Common myeloid progenitor, CD34-positive (primary cell): ENCODE measurements at regions not wholly inside any gene's neighbourhood (a gene's known extent, or its start where the extent isn't known, plus 50 kb on each side); places are given as distances from the start of the nearest gene placed in this dataset.
A peak's percentile ranks its signal among the peaks of the same experiment; 100 is the strongest.

Source experiments
- CTCF ChIA-PET: fragments of 350-600 bp; sonication (Branson Sonifier 250); formaldehyde crosslinking; loops from one replicate; lab custom pipeline; 2021; ENCODE audit warnings: antibody characterized with exemption; lab: Charles Lee
- POLR2A ChIA-PET: fragments of 350-600 bp; sonication (Branson Sonifier 250); formaldehyde crosslinking; loops from one replicate; lab custom pipeline; 2021; ENCODE audit warnings: antibody characterized with exemption; lab: Charles Lee
- DNase-seq, 3 donors: peaks; one replicate each; pipeline versions ENCODE4 v3.0.0 to v3.0.0-alpha.2; 2013
- H3K27ac ChIP-seq, 2 experiments: 1 replicate in 1 of 2; 2 replicates in 1 of 2; pipeline ENCODE4 v1.7.0; 2013; ENCODE audit warnings: inconsistent platforms in 2 of 2, low read length in 2 of 2, mild to moderate bottlenecking in 2 of 2, low read depth in 1 of 2, moderate library complexity in 1 of 2; ENCODE audit not compliant: severe bottlenecking in 2 of 2, insufficient read depth in 1 of 2, poor library complexity in 1 of 2
- H3K27me3 ChIP-seq, 5 experiments: replicated peaks in 2 of 5; 1 replicate in 3 of 5; 2 replicates in 2 of 5; pipeline versions ENCODE4 v1.6.1 to v1.7.0; 2013; ENCODE audit warnings: low read length in 4 of 5, mild to moderate bottlenecking in 2 of 5, moderate library complexity in 2 of 5, inconsistent platforms in 1 of 5; ENCODE audit not compliant: insufficient read depth in 5 of 5, control insufficient read depth in 4 of 5
- H3K36me3 ChIP-seq, 4 experiments: 1 replicate in 2 of 4; 2 replicates in 2 of 4; pipeline versions ENCODE4 v1.6.1 to v1.7.0; 2013; ENCODE audit warnings: low read length in 3 of 4, control low read depth in 1 of 4, mild to moderate bottlenecking in 1 of 4; ENCODE audit not compliant: control insufficient read depth in 4 of 4, insufficient read depth in 4 of 4
- H3K4me1 ChIP-seq, 4 experiments: 1 replicate in 3 of 4; 2 replicates in 1 of 4; pipeline versions ENCODE4 v1.6.1 to v1.7.1; 2013; ENCODE audit warnings: low read length in 3 of 4, mild to moderate bottlenecking in 3 of 4, control low read depth in 1 of 4, inconsistent platforms in 1 of 4, moderate library complexity in 1 of 4; ENCODE audit not compliant: control insufficient read depth in 4 of 4, insufficient read depth in 4 of 4; ENCODE audit errors: control extremely low read depth in 1 of 4
- H3K4me3 ChIP-seq, 7 experiments: 1 replicate in 4 of 7; 2 replicates in 3 of 7; pipeline versions ENCODE4 v1.5.1 to v1.7.0; 2013; ENCODE audit warnings: mild to moderate bottlenecking in 7 of 7, low read length in 6 of 7, moderate library complexity in 6 of 7, inconsistent platforms in 2 of 7, low read depth in 2 of 7, control low read depth in 1 of 7; ENCODE audit not compliant: insufficient read depth in 4 of 7, control insufficient read depth in 1 of 7; ENCODE audit errors: extremely low read depth in 1 of 7
- H3K9me3 ChIP-seq, 5 experiments: 1 replicate in 4 of 5; 2 replicates in 1 of 5; pipeline versions ENCODE4 v1.6.1 to v1.7.1; 2013; ENCODE audit warnings: low read length in 4 of 5, mild to moderate bottlenecking in 2 of 5, inconsistent platforms in 1 of 5, low read depth in 1 of 5, moderate library complexity in 1 of 5; ENCODE audit not compliant: control insufficient read depth in 4 of 5, insufficient read depth in 2 of 5; ENCODE audit errors: control extremely low read depth in 1 of 5
- WGBS: methylation state at CpG from one replicate; pipeline ENCODE4 v1.1.5; 2013; ENCODE audit not compliant: insufficient coverage; 5-methylcytosine and 5-hydroxymethylcytosine counted together

GRCh38 chr22:48667289-48667688 is 1160.4 kb downstream of the BRD1 start:
- ChIA-PET CTCF (no interaction called here), POLR2A (no interaction called here)
- Histone ChIP-seq H3K27ac (no peak overlapping the region), H3K9me3 (peaks cover 1 to 20% (median 14%) of the 10 kb centered on the region in 5 experiments), H3K27me3 (no peaks in the 10 kb centered on the region), H3K36me3 (no peaks in the 10 kb centered on the region), H3K4me3 (no peak overlapping the region), H3K4me1 (no peaks in the 10 kb centered on the region)
- no peak for DNase-seq
- 90% methylated on average over 12 of the region's 14 CpGs for WGBS

GRCh38 chr22:48666620-48667019 is 1161.1 kb downstream of the BRD1 start:
- 68% methylated on average over 8 of the region's 9 CpGs for WGBS
- no peak for DNase-seq
- no peaks in the 10 kb centered on the region for H3K4me1 ChIP-seq
- no peaks in the 10 kb centered on the region for H3K36me3 ChIP-seq
- ChIA-PET POLR2A (no interaction called here), CTCF (no interaction called here)
- peaks cover 0 to 14% (median 11%) of the 10 kb centered on the region in 5 experiments for H3K9me3 ChIP-seq
- H3K27me3 ChIP-seq: no peaks in the 10 kb centered on the region
- H3K27ac ChIP-seq: no peak overlapping the region
- H3K4me3 ChIP-seq: no peak overlapping the region

DNA sequence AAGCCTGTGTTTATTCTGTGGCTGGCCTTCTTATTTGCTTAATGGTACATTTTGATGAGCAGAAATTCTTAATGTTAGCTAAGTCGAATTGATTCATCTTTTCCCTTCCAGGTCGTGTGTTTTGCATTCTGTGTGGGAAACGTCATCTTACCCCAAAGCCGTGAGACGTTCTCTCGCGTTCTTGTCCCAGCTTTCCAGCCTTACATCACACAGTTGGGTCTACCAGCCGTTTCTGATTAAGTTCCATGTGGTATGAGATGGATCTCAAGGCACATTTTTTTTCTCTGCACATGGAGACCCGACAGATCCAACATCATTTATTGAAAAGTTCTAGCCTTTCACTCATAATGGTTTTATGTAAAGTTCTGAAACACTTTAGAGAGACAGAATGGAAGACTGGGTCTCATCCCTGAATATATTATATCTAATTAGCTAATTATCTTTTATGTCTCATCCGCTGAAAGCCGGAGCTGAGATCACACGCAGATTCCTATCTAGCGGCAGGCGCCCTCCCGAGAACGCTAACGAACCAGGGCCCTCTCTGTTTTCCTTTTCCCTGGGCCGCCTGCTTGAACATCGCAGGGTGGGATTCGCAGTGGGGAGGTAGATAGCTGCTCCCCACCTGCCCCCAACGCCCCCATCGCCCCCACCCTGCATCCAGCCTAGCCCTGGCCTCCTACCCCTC is 1162.2 kb downstream of the BRD1 start:
- POLR2A ChIA-PET: no interaction called here
- Histone ChIP-seq H3K27me3 (no peaks in the 10 kb centered on the region), H3K36me3 (no peaks in the 10 kb centered on the region), H3K4me1 (no peaks in the 10 kb centered on the region), H3K27ac (no peak overlapping the region), H3K9me3 (peaks cover 0 to 11% (median 7%) of the 10 kb centered on the region in 5 experiments), H3K4me3 (no peak overlapping the region)
- DNase-seq: no peak
- WGBS: 96% methylated on average over 14 of the region's 22 CpGs
- CTCF ChIA-PET: no interaction called here

DNA sequence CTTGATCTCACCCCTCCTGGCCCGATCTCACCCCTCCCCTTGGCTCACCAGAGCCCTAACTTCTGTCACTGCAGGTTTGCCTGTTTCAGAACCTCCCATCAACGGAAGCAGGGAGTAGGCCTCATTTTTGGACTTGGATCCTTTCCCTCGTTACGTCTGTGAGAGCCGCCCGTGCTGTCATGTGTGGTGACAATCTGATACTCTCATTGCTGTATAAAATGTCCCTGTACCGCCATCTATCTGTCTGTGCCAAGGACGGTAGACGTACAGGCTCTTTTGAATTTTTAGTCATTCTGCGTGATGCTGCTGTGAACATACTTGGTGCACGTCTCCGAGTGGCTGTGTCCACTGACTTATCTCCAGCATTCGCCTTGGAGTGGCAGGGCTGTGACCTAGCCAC is 1163.1 kb downstream of the BRD1 start:
- ChIA-PET POLR2A (no interaction called here), CTCF (no interaction called here)
- no peaks in the 10 kb centered on the region for H3K36me3 ChIP-seq
- WGBS: 99% methylated on average over 13 of the region's 13 CpGs
- peaks cover 0 to 11% (median 7%) of the 10 kb centered on the region in 5 experiments for H3K9me3 ChIP-seq
- H3K27ac ChIP-seq: no peak overlapping the region
- no peak overlapping the region for H3K4me3 ChIP-seq
- DNase-seq: no peak
- H3K4me1 ChIP-seq: no peaks in the 10 kb centered on the region
- no peaks in the 10 kb centered on the region for H3K27me3 ChIP-seq

- Histone ChIP-seq H3K36me3 (no peaks in the 10 kb centered on the region), H3K27me3 (no peaks in the 10 kb centered on the region), H3K4me3 (no peak overlapping the region), H3K9me3 (peaks cover 0 to 11% (median 7%) of the 10 kb centered on the region in 5 experiments), H3K4me1 (no peaks in the 10 kb centered on the region), H3K27ac (no peak overlapping the region)
- ChIA-PET CTCF (interaction anchor here (1.2 kb wide), 1 partner anchor 19 kb away, joined by 5 read pairs; no protein-coding TSS in a partner anchor), POLR2A (no interaction called here)
- DNase-seq: peak; percentile 5 to 29 (median 9)
- WGBS: 73% methylated on average over 5 of the region's 5 CpGs
Observed at GRCh38 chr22:48663297-48663696, 1164.4 kb downstream of the BRD1 start.

DNA sequence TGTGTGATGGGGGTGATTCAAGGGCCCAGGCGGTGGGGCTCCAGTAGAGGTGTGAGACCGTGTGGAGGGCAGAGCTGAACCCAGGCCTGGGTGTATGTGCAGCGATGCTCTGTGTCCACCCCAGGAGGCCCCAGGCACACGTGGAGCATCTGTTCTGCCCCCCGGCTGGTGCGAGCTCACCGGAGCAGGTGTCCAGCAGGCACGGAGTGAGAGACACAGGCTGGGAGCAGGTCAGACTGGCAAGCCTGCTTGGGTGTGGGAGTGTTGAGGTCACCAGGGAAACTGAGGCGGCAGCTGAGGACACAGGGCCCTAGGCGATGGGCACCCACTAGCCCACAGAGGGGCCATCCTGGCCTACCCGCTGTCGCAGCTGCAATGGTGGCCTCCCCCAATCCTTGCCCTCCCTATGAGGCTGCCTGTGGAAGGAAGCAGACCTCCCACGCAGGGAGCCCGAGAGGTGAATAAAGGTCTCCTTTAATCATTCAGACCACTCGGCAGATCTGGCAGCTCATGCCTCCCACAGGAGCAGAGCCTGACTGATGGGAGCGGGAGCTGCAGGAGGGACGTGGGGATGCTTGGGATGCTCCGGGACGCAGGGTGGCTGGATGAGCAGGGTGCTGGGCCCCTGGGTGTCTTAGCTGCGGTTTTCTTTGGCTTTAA is 1165.1 kb downstream of the BRD1 start:
- Histone ChIP-seq H3K4me3 (no peak overlapping the region), H3K9me3 (peaks cover 0 to 11% (median 7%) of the 10 kb centered on the region in 5 experiments), H3K27ac (no peak overlapping the region), H3K27me3 (no peaks in the 10 kb centered on the region), H3K36me3 (no peaks in the 10 kb centered on the region), H3K4me1 (no peaks in the 10 kb centered on the region)
- WGBS: 95% methylated on average over 15 of the region's 20 CpGs
- DNase-seq: no peak
- CTCF ChIA-PET: interaction anchor here (1.2 kb wide), 1 partner anchor 18 kb away, joined by 5 read pairs; no protein-coding TSS in a partner anchor
- POLR2A ChIA-PET: no interaction called here

GRCh38 chr22:48661984-48662383 is 1165.7 kb downstream of the BRD1 start:
- Histone ChIP-seq H3K27ac (no peak overlapping the region), H3K36me3 (no peaks in the 10 kb centered on the region), H3K9me3 (peaks cover 0 to 11% (median 7%) of the 10 kb centered on the region in 5 experiments), H3K4me3 (no peak overlapping the region), H3K27me3 (no peaks in the 10 kb centered on the region), H3K4me1 (no peaks in the 10 kb centered on the region)
- POLR2A ChIA-PET: no interaction called here
- DNase-seq: no peak
- CTCF ChIA-PET: no interaction called here
- 96% methylated on average over 7 of the region's 7 CpGs for WGBS
